Gastrocnemius medialis (tissue), 4 donors: ENCODE measurements at regions not wholly inside any gene's neighbourhood (a gene's known extent, or its start where the extent isn't known, plus 50 kb on each side); places are given as distances from the start of the nearest gene placed in this dataset.

Experiments used
- ATAC-seq, 2 donors: fragments of 150-250 bp; one replicate each; pipeline ENCODE4 v1.9.1; 2016
- DNase-seq, 2 donors: peaks; one replicate each; pipeline ENCODE4 v3.0.0-alpha.2; 2019
- H3K27ac ChIP-seq, 4 donors: fragments of 200-600 bp; sonication (generic); 1 replicate in 1 of 4; 2 replicates in 3 of 4; pipeline ENCODE4 v1.5.1; 2016 to 2018; ENCODE audit warnings: mild to moderate bottlenecking in 2 of 4, moderate library complexity in 1 of 4
- H3K27me3 ChIP-seq, 3 donors: fragments of 200-600 bp; sonication (generic) in 2 of 3; 1 replicate in 1 of 3; 2 replicates in 2 of 3; pipeline versions ENCODE4 v1.5.1 to v1.6.0; 2016 to 2019; ENCODE audit warnings: mild to moderate bottlenecking in 1 of 3, moderate library complexity in 1 of 3
- H3K36me3 ChIP-seq, 2 donors: fragments of 200-600 bp; sonication (generic) in 1 of 2; one replicate each; pipeline ENCODE4 v1.5.1; 2017 to 2018
- H3K4me1 ChIP-seq, 2 donors: fragments of 200-600 bp; sonication (generic) in 1 of 2; one replicate each; pipeline ENCODE4 v1.5.1; 2016 to 2017; ENCODE audit warnings: mild to moderate bottlenecking in 2 of 2
- H3K4me3 ChIP-seq, 4 donors: fragments of 200-600 bp; sonication (generic) in 3 of 4; 1 replicate in 1 of 4; 2 replicates in 3 of 4; pipeline ENCODE4 v1.5.1; 2016 to 2019; ENCODE audit warnings: mild to moderate bottlenecking in 2 of 4
- H3K9me3 ChIP-seq, 3 donors: fragments of 200-600 bp; sonication (generic) in 2 of 3; 1 replicate in 1 of 3; 2 replicates in 2 of 3; pipeline ENCODE4 v1.5.1; 2016 to 2019
- POLR2A ChIP-seq, 2 donors: fragments of 450-650 bp; IDR thresholded peaks; one replicate each; pipeline ENCODE4 v1.6.1; 2017; ENCODE audit warnings: antibody characterized with exemption in 2 of 2, mild to moderate bottlenecking in 2 of 2, moderate library complexity in 2 of 2
- in situ Hi-C, 4 donors: fragments of 200-750 bp; cut with MboI; loops; one replicate each; pipeline versions ENCODE4 v1.15.0 to v1.8.0; 2017; ENCODE audit warnings: low sequenced_read_pairs in 4 of 4
- intact Hi-C: fragments of 100-400 bp; cut with DNase I; formaldehyde crosslinking; loops from one replicate; pipeline ENCODE4 v1.15.1; 2023; ENCODE audit warnings: low total_unique reads
- TF ChIP-seq, protein P1 (sequence below), 5 experiments: fragments of 450-650 bp in 3 of 5; fragments of 200-600 bp in 2 of 5; sonication (generic) in 2 of 5; IDR thresholded peaks in 4 of 5; conservative IDR thresholded peaks in 1 of 5; 1 replicate in 4 of 5; 2 replicates in 1 of 5; pipeline ENCODE4 v1.5.1; 2016 to 2019; ENCODE audit warnings: antibody characterized with exemption in 5 of 5, mild to moderate bottlenecking in 3 of 5, moderate library complexity in 3 of 5

DNA sequence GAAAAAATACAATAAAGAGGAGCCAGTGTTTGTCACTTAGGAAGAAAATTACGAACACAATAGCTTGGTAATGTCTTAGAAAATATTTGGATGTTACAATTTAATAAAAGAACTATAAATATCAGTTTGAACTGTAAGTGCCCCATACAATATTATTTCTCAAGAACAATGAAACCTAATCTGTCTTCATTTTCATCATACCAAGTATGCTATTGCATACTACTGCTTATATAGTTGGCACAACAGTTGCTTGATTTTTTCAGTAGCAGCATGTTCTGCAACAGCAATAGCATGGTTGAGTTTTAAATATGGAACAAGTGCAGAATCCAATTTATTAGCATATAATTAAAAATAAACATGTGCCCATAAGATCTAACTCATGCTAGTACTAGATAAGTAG is 564.6 kb downstream of the C12orf50 start:
- DNase-seq, result no peak
- H3K27ac ChIP-seq, result no peak overlapping the region
- no peak overlapping the region for H3K4me3 ChIP-seq
- ATAC-seq, result no peak
- intact Hi-C loops (no loop called here), in situ Hi-C loops (no loop called here)
- H3K27me3 ChIP-seq, result no peaks in the 10 kb centered on the region
- no peaks in the 10 kb centered on the region for H3K36me3 ChIP-seq
- H3K4me1 ChIP-seq, result no peaks in the 10 kb centered on the region
- no peaks in the 10 kb centered on the region for H3K9me3 ChIP-seq
- TF ChIP-seq, protein P1, sequence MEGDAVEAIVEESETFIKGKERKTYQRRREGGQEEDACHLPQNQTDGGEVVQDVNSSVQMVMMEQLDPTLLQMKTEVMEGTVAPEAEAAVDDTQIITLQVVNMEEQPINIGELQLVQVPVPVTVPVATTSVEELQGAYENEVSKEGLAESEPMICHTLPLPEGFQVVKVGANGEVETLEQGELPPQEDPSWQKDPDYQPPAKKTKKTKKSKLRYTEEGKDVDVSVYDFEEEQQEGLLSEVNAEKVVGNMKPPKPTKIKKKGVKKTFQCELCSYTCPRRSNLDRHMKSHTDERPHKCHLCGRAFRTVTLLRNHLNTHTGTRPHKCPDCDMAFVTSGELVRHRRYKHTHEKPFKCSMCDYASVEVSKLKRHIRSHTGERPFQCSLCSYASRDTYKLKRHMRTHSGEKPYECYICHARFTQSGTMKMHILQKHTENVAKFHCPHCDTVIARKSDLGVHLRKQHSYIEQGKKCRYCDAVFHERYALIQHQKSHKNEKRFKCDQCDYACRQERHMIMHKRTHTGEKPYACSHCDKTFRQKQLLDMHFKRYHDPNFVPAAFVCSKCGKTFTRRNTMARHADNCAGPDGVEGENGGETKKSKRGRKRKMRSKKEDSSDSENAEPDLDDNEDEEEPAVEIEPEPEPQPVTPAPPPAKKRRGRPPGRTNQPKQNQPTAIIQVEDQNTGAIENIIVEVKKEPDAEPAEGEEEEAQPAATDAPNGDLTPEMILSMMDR (IDR thresholded peaks at IDR 0.05 in 4 of 5, conservative IDR thresholded peaks at IDR 0.05 in 1 of 5), result no peak
- TF ChIP-seq POLR2A (IDR thresholded peaks at IDR 0.05), result no peak

DNA sequence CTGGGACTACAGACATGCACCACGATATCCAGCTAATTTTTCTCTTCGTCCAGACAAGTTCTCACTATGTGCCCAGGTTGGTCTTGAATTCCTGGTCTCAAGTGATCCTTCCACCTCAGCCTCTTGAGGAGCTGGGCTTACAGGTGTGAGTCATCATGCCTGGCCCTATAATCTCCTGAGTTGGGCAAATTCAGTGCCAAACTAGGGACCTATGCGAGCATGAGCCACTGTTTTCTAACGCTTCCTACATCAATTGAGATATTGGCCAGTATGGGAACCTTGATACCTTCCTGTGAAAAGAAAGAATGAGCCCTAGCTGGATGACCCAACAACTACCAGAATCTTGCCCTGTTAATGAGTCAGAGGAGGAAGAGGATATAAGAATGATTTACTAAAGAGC is 585.2 kb downstream of the C12orf50 start:
- TF ChIP-seq, protein P1 (IDR thresholded peaks at IDR 0.05 in 4 of 5, conservative IDR thresholded peaks at IDR 0.05 in 1 of 5), result no peak
- H3K27me3 ChIP-seq, result no peaks in the 10 kb centered on the region
- DNase-seq, result no peak
- intact Hi-C loops, result no loop called here
- in situ Hi-C loops, result no loop called here
- H3K9me3 ChIP-seq, result no peaks in the 10 kb centered on the region
- no peak overlapping the region for H3K27ac ChIP-seq
- H3K4me3 ChIP-seq, result no peak overlapping the region
- ATAC-seq, result no peak
- no peaks in the 10 kb centered on the region for H3K4me1 ChIP-seq
- no peaks in the 10 kb centered on the region for H3K36me3 ChIP-seq

DNA sequence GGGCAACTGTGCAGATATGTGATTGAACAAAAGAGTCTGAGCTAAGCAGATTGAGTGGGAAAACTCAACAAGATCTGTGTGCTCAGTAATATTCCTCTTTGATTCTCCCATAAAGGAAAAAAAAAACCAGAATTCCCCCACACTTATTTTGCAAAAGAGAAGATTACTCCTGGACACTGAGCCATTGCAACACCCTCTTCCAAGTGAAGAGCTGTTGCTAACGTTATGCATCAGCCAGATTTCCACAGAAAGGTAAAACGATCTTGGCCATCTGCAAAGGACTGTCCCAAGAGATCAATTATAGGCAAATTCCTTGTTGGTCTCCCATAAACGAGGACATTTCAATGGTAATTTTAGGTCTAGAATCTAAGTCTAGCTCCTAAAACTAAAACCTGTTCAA is 587.7 kb downstream of the C12orf50 start:
- intact Hi-C loops, result no loop called here
- ATAC-seq (no peak), DNase-seq (no peak)
- Histone ChIP-seq H3K36me3 (no peaks in the 10 kb centered on the region), H3K27ac (no peak overlapping the region), H3K4me1 (no peaks in the 10 kb centered on the region), H3K4me3 (no peak overlapping the region), H3K9me3 (no peaks in the 10 kb centered on the region), H3K27me3 (no peaks in the 10 kb centered on the region)
- in situ Hi-C loops, result no loop called here
- TF ChIP-seq POLR2A (IDR thresholded peaks at IDR 0.05), result no peak
- TF ChIP-seq, protein P1 (IDR thresholded peaks at IDR 0.05 in 4 of 5, conservative IDR thresholded peaks at IDR 0.05 in 1 of 5), result no peak

DNA sequence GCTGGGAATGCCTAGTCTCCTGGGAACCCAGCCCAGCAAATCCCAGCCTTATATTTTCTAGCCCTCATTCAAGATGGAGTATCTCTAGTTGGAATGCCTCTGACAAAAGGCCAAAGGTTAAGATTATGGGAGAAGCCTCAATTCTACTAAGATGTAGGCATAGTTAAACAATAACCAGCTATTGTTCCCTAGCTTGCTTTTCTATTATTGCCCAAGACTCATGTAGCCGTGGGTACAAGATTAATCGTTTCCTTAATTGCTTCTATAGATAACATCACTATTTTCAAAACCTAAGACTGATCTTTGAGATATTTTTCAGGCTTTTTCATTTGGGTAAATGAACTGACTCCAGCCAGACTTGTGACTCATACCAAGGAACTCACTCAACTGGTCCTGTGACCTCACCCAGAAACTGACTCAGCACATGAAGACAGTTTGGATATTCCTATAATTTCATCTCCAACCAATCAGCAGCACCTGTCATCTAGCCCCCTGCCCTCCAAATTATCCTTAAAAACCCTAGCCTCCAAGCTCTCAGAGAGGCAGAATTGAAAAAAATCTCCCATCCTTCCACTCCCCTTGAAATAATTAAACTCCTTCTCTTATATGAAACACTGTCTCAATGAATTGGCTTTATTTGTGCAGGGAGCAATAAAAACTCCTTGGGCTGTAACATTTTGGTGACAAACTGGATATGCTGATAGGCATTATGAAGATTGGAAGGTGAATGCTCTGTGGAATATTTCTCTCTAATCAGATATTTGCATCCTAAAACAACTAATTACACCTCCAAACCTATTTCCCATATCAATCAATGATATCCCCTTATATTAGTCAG is 589.0 kb downstream of the C12orf50 start:
- Histone ChIP-seq H3K9me3 (no peaks in the 10 kb centered on the region), H3K4me1 (no peaks in the 10 kb centered on the region), H3K27ac (no peak overlapping the region), H3K27me3 (no peaks in the 10 kb centered on the region), H3K4me3 (no peak overlapping the region), H3K36me3 (no peaks in the 10 kb centered on the region)
- TF ChIP-seq, protein P1 (IDR thresholded peaks at IDR 0.05 in 4 of 5, conservative IDR thresholded peaks at IDR 0.05 in 1 of 5), result no peak
- TF ChIP-seq POLR2A (IDR thresholded peaks at IDR 0.05), result no peak
- in situ Hi-C loops, result no loop called here
- intact Hi-C loops, result no loop called here
- ATAC-seq (no peak), DNase-seq (no peak)

DNA sequence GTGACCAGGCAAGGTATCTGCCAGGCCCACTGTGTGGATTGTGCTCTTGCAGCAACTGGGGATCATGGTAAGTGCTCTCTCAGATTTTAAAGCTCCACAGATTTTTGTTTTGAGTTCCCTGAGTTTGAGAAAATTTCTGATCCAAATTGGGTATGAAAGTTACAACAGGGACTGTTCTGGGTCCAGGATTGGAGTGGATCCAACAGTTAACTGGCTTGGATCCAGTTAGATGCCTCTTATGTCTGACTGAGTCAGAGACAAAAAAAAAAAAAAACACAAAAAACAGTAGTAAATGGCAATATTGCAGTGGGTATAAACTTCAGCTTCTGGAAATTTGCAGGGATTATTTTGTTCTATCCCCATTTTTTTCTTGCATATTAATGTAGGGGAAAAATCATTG is 598.8 kb downstream of the C12orf50 start:
- H3K9me3 ChIP-seq, result no peaks in the 10 kb centered on the region
- ATAC-seq (no peak), DNase-seq (no peak)
- no peak overlapping the region for H3K4me3 ChIP-seq
- in situ Hi-C loops, result no loop called here
- no peaks in the 10 kb centered on the region for H3K4me1 ChIP-seq
- TF ChIP-seq, protein P1 (IDR thresholded peaks at IDR 0.05 in 4 of 5, conservative IDR thresholded peaks at IDR 0.05 in 1 of 5), result no peak
- TF ChIP-seq POLR2A (IDR thresholded peaks at IDR 0.05), result no peak
- no peak overlapping the region for H3K27ac ChIP-seq
- intact Hi-C loops, result no loop called here
- no peaks in the 10 kb centered on the region for H3K36me3 ChIP-seq
- H3K27me3 ChIP-seq, result no peaks in the 10 kb centered on the region
